ENCODE measurements at regions not wholly inside any gene's neighbourhood (a gene's known extent, or its start where the extent isn't known, plus 50 kb on each side); places are given as distances from the start of the nearest gene placed in this dataset.

DNA sequence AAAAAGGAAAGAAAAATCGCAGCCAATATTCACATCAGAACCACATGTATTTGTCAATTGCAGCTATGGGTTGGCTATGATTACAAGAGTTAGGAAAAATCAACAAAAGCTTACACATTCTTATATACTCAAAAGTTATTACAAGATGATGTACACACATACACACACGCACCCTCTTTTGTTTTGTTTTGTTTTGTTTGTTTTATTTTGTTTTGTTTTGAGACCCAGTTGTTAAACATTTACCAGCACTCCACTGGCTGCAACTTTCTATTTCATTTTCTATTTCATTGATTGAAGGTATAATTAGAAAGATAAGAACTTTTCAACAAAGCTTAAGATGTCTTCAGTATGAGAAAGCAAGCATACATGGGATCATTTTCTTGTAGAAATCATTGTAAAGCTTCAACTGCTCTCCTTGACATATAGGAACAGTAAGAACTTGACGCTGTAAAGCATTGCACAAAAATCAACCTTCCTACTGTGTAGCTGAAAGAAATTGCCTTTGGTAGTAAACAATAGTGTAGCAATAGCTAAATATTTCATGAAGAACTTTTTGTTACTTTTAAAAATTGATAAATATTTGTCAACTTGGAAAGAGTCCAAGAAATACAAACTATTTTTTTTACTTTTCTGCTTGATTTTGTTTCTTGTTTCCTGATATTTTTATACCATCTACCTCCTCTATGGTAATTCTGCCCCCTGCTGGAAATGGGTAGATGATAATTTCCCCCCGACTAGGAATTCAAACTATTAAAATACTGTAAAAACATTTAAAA lies 205.9 kb downstream of the MBL2 start:
- H3K4me3 ChIP-seq (replicated peaks; ENCODE audit: low read depth, low read length), result no peak overlapping the region
- no peak for DNase-seq (ENCODE audit: extremely low read depth, low read depth)
- TF ChIP-seq, protein P1, sequence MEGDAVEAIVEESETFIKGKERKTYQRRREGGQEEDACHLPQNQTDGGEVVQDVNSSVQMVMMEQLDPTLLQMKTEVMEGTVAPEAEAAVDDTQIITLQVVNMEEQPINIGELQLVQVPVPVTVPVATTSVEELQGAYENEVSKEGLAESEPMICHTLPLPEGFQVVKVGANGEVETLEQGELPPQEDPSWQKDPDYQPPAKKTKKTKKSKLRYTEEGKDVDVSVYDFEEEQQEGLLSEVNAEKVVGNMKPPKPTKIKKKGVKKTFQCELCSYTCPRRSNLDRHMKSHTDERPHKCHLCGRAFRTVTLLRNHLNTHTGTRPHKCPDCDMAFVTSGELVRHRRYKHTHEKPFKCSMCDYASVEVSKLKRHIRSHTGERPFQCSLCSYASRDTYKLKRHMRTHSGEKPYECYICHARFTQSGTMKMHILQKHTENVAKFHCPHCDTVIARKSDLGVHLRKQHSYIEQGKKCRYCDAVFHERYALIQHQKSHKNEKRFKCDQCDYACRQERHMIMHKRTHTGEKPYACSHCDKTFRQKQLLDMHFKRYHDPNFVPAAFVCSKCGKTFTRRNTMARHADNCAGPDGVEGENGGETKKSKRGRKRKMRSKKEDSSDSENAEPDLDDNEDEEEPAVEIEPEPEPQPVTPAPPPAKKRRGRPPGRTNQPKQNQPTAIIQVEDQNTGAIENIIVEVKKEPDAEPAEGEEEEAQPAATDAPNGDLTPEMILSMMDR (IDR thresholded peaks at IDR 0.05; ENCODE audit: low read depth, low read length, missing control alignments), result peak; percentile 46

DNA sequence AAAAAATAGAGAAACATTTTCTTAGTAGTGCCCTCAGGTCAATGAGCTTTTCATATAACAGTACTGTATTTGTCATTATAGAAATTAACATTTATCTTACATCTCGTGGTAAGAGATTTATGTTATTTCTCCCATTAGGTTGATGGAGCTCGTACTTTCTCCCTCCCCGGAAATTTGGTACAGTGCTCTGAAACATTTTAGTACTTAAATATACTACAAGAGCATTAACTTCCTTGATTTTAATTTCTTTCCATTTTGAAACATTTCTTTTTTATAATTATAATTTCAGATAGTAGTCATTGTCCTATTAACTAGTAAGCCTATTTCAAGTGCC lies 205.4 kb downstream of the MBL2 start:
- TF ChIP-seq, protein P1 (IDR thresholded peaks at IDR 0.05; ENCODE audit: low read depth, low read length, missing control alignments), result no peak
- no peak for DNase-seq (ENCODE audit: extremely low read depth, low read depth)
- H3K4me3 ChIP-seq (replicated peaks; ENCODE audit: low read depth, low read length), result no peak overlapping the region

DNA sequence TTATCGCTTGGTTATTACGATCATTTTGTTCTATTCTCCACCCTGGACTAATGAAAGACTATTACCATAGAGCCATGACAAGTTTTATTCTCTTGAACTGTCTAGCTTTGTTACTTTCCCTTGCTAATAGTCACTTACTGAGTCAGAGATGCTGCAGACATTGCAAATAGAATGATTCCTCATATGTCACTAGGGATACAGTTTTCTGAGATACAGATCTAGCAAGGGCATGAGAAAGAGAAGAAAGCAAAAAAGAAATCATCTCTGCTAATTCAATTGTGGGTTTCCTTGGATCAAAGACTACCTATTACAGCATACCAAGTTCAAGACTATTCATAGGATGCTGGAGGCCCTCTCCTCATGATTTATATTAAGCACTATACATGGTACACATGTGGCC lies 204.3 kb downstream of the MBL2 start:
- no peak for DNase-seq (ENCODE audit: extremely low read depth, low read depth)
- TF ChIP-seq, protein P1 (IDR thresholded peaks at IDR 0.05; ENCODE audit: low read depth, low read length, missing control alignments), result no peak
- no peak overlapping the region for H3K4me3 ChIP-seq (replicated peaks; ENCODE audit: low read depth, low read length)

DNA sequence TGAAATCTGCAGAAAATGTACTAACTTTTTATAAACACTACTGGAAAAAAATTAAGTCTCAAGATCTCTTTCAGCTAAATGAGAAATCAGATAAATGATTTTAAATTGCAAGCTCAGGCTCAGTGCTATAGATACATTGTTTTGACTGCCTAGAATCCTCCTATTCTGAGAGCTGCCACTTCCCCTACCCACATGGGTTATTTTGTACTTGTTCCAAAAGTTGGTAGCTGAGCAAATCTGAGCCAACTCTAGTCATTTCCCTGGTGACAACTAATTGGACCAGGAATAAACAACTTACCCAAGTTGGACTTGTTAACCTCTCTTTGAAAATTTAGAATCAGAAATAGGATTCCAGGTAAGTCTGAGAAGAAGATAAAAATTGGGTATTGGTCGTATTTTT lies 202.1 kb downstream of the MBL2 start:
- DNase-seq (ENCODE audit: extremely low read depth, low read depth), result no peak
- TF ChIP-seq, protein P1 (IDR thresholded peaks at IDR 0.05; ENCODE audit: low read depth, low read length, missing control alignments), result no peak
- H3K4me3 ChIP-seq (replicated peaks; ENCODE audit: low read depth, low read length), result no peak overlapping the region

DNA sequence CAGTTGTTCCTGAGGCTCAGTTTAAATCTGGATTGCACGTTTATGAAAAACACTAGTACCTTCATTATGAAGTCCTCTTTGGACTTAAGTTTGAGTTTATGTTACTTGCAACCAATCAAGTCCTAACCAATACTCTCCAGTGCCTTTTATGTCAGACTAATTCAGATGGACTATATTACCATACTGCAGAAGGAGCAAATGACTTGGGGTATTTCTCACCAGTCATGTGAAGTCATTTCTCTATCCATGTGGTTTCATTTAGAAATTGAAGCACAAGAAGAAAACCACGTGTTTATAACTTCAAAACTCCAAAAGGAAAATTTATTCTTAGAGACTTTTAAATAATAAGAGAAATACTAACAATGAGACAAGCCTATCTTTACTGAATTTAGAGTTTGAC lies 201.6 kb downstream of the MBL2 start:
- DNase-seq (ENCODE audit: extremely low read depth, low read depth), result no peak
- TF ChIP-seq, protein P1 (IDR thresholded peaks at IDR 0.05; ENCODE audit: low read depth, low read length, missing control alignments), result no peak
- no peak overlapping the region for H3K4me3 ChIP-seq (replicated peaks; ENCODE audit: low read depth, low read length)

DNA sequence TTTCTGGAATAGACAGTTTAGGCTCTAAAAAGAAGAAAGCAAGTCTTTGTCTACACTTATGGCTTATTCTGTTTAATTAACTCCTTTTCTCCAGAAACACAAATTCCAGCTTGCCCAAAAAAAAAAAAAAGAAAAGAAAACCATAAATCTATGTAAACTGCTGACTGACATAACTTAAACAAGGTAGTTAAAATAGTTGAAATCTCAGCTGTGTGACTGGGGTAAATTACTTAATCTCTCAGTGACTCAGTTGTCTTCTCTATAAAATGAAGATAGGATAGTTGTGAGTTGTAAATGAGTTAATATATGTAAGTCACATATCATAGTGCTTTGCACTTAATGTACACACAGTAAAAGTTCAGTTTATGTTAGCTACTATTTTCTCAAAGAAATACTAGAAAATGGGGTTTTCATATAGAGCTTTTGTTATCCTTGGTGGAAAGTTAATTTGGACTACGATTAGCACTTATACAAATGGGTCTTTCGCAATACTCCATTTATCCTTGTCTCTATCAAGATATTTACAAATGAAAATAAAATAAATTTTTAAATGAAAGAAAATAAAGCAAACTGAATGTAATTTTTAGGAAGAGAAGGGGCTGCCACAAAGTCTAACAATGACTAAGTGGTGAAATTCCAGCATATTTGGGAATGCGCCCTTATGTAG lies 200.9 kb downstream of the MBL2 start:
- TF ChIP-seq, protein P1 (IDR thresholded peaks at IDR 0.05; ENCODE audit: low read depth, low read length, missing control alignments), result no peak
- no peak overlapping the region for H3K4me3 ChIP-seq (replicated peaks; ENCODE audit: low read depth, low read length)
- no peak for DNase-seq (ENCODE audit: extremely low read depth, low read depth)

Measured in HFF-Myc (cell line).